GM23338 (cell line): ENCODE measurements at regions not wholly inside any gene's neighbourhood (a gene's known extent, or its start where the extent isn't known, plus 50 kb on each side); places are given as distances from the start of the nearest gene placed in this dataset.

Experiments
- ETS1 ChIP-seq: IDR thresholded peaks from 2 replicates; pipeline ENCODE4 v1.6.1; 2016; ENCODE audit warnings: antibody characterized with exemption
- EZH2 ChIP-seq: fragments of 200-600 bp; sonication (generic); IDR thresholded peaks from one replicate; pipeline ENCODE4 v1.8.0; 2017; ENCODE audit warnings: antibody characterized with exemption, mild to moderate bottlenecking, low read depth; ENCODE audit not compliant: unreplicated experiment
- EZH2phosphoT487 ChIP-seq: fragments of 200-600 bp; sonication (generic); IDR thresholded peaks from one replicate; pipeline ENCODE4 v1.8.1; 2018; ENCODE audit warnings: antibody characterized with exemption; ENCODE audit not compliant: unreplicated experiment
- POLR2AphosphoS5 ChIP-seq: IDR thresholded peaks from 2 replicates; pipeline ENCODE4 v1.6.1; 2016; ENCODE audit warnings: antibody characterized with exemption, low read depth
- REST ChIP-seq: IDR thresholded peaks from one replicate; pipeline ENCODE4 v1.6.1; 2018; ENCODE audit warnings: antibody characterized with exemption; ENCODE audit not compliant: unreplicated experiment
- ZNF114 ChIP-seq: fragments of 250-450 bp; sonication (Bioruptor Pico); IDR thresholded peaks from 2 replicates; pipeline ENCODE4 v1.5.0; 2020; ENCODE audit warnings: mild to moderate bottlenecking, moderate library complexity
- TF ChIP-seq, protein P1 (sequence below), 2 experiments: fragments of 200-600 bp in 1 of 2; sonication (generic) in 1 of 2; conservative IDR thresholded peaks; 2 replicates each; pipeline versions ENCODE4 v1.5.1 to v1.6.1; 2016 to 2017; ENCODE audit warnings: antibody characterized with exemption in 2 of 2, low read depth in 2 of 2, mild to moderate bottlenecking in 2 of 2, moderate library complexity in 1 of 2

GRCh38 chr2:23008951-23009350 lies 376.0 kb upstream of the KLHL29 start:
- TF ChIP-seq, protein P1, sequence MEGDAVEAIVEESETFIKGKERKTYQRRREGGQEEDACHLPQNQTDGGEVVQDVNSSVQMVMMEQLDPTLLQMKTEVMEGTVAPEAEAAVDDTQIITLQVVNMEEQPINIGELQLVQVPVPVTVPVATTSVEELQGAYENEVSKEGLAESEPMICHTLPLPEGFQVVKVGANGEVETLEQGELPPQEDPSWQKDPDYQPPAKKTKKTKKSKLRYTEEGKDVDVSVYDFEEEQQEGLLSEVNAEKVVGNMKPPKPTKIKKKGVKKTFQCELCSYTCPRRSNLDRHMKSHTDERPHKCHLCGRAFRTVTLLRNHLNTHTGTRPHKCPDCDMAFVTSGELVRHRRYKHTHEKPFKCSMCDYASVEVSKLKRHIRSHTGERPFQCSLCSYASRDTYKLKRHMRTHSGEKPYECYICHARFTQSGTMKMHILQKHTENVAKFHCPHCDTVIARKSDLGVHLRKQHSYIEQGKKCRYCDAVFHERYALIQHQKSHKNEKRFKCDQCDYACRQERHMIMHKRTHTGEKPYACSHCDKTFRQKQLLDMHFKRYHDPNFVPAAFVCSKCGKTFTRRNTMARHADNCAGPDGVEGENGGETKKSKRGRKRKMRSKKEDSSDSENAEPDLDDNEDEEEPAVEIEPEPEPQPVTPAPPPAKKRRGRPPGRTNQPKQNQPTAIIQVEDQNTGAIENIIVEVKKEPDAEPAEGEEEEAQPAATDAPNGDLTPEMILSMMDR (conservative IDR thresholded peaks at IDR 0.05; ENCODE audit: low read depth in 2 of 2): no peak
- TF ChIP-seq ETS1 (no peak), POLR2AphosphoS5 (no peak), REST (no peak), EZH2 (no peak), EZH2phosphoT487 (no peak), ZNF114 (CRISPR knock-in tag) (no peak)
